ENCODE measurements at regions not wholly inside any gene's neighbourhood (a gene's known extent, or its start where the extent isn't known, plus 50 kb on each side); places are given as distances from the start of the nearest gene placed in this dataset.

DNA sequence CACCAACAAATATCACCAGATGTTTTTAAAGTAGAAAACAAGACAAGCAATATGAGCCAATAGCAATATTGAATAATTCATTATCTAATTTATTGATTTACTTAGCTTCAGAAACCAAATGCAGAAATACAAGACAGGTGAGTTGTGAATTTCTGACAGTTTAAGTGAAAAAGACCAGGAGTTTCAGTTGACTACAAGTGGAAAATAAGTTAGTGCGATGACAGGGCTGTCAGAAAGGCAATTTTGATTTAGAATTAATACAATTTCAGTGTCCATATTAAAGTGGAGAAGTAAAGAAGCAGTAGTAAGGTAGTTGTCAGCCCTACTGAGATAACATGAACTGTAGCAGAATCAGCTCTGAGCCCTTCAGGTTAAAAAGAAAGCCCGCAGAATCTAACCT, 1066.7 kb upstream of the ATXN8OS start:
- ChIA-PET POLR2A (ENCODE audit: partially characterized antibody) (no interaction called here), CTCF (ENCODE audit: partially characterized antibody) (interaction anchor here (1.2 kb wide), 1 partner anchor 14 kb away, joined by 4 read pairs; no protein-coding TSS in a partner anchor)
- H3K4me2 ChIP-seq (ENCODE audit: insufficient read depth in 1 of 2, low read depth in 2 of 2, low read length in 2 of 2), result no peak overlapping the region
- DNase-seq (ENCODE audit: low read depth in 1 of 2, low spot score in 2 of 2) (no peak), FAIRE-seq (no peak)
- no peak overlapping the region for H2BK5ac ChIP-seq (ENCODE audit: low read depth, low read length)
- H2AFZ ChIP-seq (ENCODE audit: low read length), result no peak overlapping the region
- no peaks in the 10 kb centered on the region for H3K79me1 ChIP-seq (ENCODE audit: low read depth, low read length)
- no peaks in the 10 kb centered on the region for H4K20me1 ChIP-seq (replicated peaks in 1 of 2; ENCODE audit: control insufficient read depth in 1 of 2, insufficient read depth in 2 of 2, low read length in 2 of 2)
- no peak overlapping the region for H3K56ac ChIP-seq (replicated peaks; ENCODE audit: insufficient read length, low read depth, low read length)
- H2BK15ac ChIP-seq (ENCODE audit: low read length), result no peak overlapping the region
- H3K18ac ChIP-seq (ENCODE audit: extremely low read depth, low read length), result no peak overlapping the region
- no peak overlapping the region for H4K5ac ChIP-seq (ENCODE audit: insufficient read length, low read depth, low read length)
- H3K79me2 ChIP-seq (ENCODE audit: control insufficient read depth in 1 of 2, insufficient read depth in 2 of 2, low read length in 2 of 2), result no peaks in the 10 kb centered on the region
- no peaks in the 10 kb centered on the region for H3K36me3 ChIP-seq (ENCODE audit: control insufficient read depth in 2 of 4, insufficient read depth in 4 of 4, low read length in 3 of 4)
- H3K4ac ChIP-seq (replicated peaks; ENCODE audit: insufficient read length, low read depth, low read length), result no peak overlapping the region
- H4K8ac ChIP-seq (ENCODE audit: extremely low read depth, insufficient read depth, low read length), result no peak overlapping the region
- H3K4me1 ChIP-seq (replicated peaks in 1 of 4; ENCODE audit: control insufficient read depth in 3 of 4, insufficient read depth in 4 of 4, low read length in 3 of 4), result no peaks in the 10 kb centered on the region
- H3K23ac ChIP-seq (ENCODE audit: insufficient read length), result no peak overlapping the region
- H3K9me3 ChIP-seq (ENCODE audit: insufficient read depth in 2 of 2, low read depth in 1 of 2, low read length in 1 of 2), result no peaks in the 10 kb centered on the region
- no peak overlapping the region for H3K27ac ChIP-seq (ENCODE audit: low read depth, low read length)
- H2AK5ac ChIP-seq (ENCODE audit: low read depth, low read length), result no peak overlapping the region
- no peak overlapping the region for H4K91ac ChIP-seq (replicated peaks; ENCODE audit: insufficient read length, low read length)
- no peak overlapping the region for H2BK12ac ChIP-seq (ENCODE audit: low read depth, low read length)
- H3K14ac ChIP-seq (ENCODE audit: insufficient read length), result no peak overlapping the region
- no peak overlapping the region for H3K9ac ChIP-seq (replicated peaks in 1 of 4; ENCODE audit: extremely low read depth in 1 of 4, low read depth in 3 of 4, low read length in 3 of 4)
- H2BK20ac ChIP-seq (ENCODE audit: low read length), result no peak overlapping the region
- no peak overlapping the region for H3K4me3 ChIP-seq (ENCODE audit: extremely low read depth in 1 of 4, insufficient read depth in 2 of 4, low read depth in 3 of 4, low read length in 4 of 4)
- no peak overlapping the region for H2BK120ac ChIP-seq (replicated peaks; ENCODE audit: low read depth, low read length)
- H3K27me3 ChIP-seq (replicated peaks in 1 of 4; ENCODE audit: control insufficient read depth in 3 of 4, extremely low read depth in 1 of 4, insufficient read depth in 3 of 4, low read length in 3 of 4), result no peaks in the 10 kb centered on the region
- H3K23me2 ChIP-seq (ENCODE audit: low read depth, low read length), result no peaks in the 10 kb centered on the region
- WGBS, 2 experiments (ENCODE audit: extremely low coverage in 1 of 2, insufficient coverage in 1 of 2, insufficient read length in 1 of 2, insufficient replicate concordance in 2 of 2, low coverage in 1 of 2, low lambda C conversion rate in 2 of 2, missing lambda C conversion rate in 1 of 2), result 95% methylated on average over 2 of the region's 2 CpGs; no CpG with 5 or more reads in 1 of the 2 experiments
- TF ChIP-seq GABPA (IDR thresholded peaks at IDR 0.05; ENCODE audit: borderline replicate concordance, insufficient read depth, low read length), result no peak
- TF ChIP-seq, protein P1, sequence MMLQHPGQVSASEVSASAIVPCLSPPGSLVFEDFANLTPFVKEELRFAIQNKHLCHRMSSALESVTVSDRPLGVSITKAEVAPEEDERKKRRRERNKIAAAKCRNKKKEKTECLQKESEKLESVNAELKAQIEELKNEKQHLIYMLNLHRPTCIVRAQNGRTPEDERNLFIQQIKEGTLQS (IDR thresholded peaks at IDR 0.05; ENCODE audit: insufficient read depth, low read depth, low read length), result no peak
- TF ChIP-seq HDAC2 (IDR thresholded peaks at IDR 0.05; ENCODE audit: borderline replicate concordance in 1 of 2, low read depth in 2 of 2, low read length in 2 of 2), result no peak
- no peak for TF ChIP-seq CBX8 (IDR thresholded peaks at IDR 0.05; ENCODE audit: borderline replicate concordance, low read depth, low read length)
- no peak for TF ChIP-seq TAF7 (optimal IDR thresholded peaks at IDR 0.05; ENCODE audit: borderline replicate concordance, low read depth, low read length)
- no peak for TF ChIP-seq JUND (IDR thresholded peaks at IDR 0.05; ENCODE audit: low read length)
- no peak for TF ChIP-seq EP300 (IDR thresholded peaks at IDR 0.05; ENCODE audit: borderline replicate concordance in 1 of 2, low read depth in 2 of 2, low read length in 2 of 2)
- no peak for TF ChIP-seq YY1 (IDR thresholded peaks at IDR 0.05; ENCODE audit: low read depth, low read length)
- TF ChIP-seq SIRT6 (IDR thresholded peaks at IDR 0.05; ENCODE audit: low read length), result no peak
- TF ChIP-seq TEAD4 (IDR thresholded peaks at IDR 0.05; ENCODE audit: low read depth, low read length), result no peak
- no peak for TF ChIP-seq SIX5 (IDR thresholded peaks at IDR 0.05; ENCODE audit: low read depth, low read length)
- no peak for TF ChIP-seq SUZ12 (IDR thresholded peaks at IDR 0.05; ENCODE audit: low read length)

Data from H1 (cell line).